ENCODE measurements at regions not wholly inside any gene's neighbourhood (a gene's known extent, or its start where the extent isn't known, plus 50 kb on each side); places are given as distances from the start of the nearest gene placed in this dataset.
"Not testable (repeated sequence)": the region's sequence is repeated elsewhere in the genome, so short reads cannot be mapped to it uniquely, and the experiment has no call there.

GRCh38 chr5:60494144-60494543 lies 205.8 kb downstream of the DEPDC1B start:
- H3K36me3 Mint-ChIP-seq (ENCODE audit: unreplicated experiment): no peaks in the 10 kb centered on the region
- no peak for DNase-seq
- H3K4me3 Mint-ChIP-seq (ENCODE audit: unreplicated experiment): no peak overlapping the region
- H3K27me3 Mint-ChIP-seq (ENCODE audit: unreplicated experiment): peaks cover 2% of the 10 kb centered on the region
- H3K27ac Mint-ChIP-seq (ENCODE audit: unreplicated experiment): no peak overlapping the region
- H3K4me1 Mint-ChIP-seq (ENCODE audit: low read depth, unreplicated experiment): no peaks in the 10 kb centered on the region
- TF ChIP-seq CTCF (IDR thresholded peaks at IDR 0.05; ENCODE audit: partially characterized antibody, unreplicated experiment): no peak
- H3K9me3 Mint-ChIP-seq (ENCODE audit: unreplicated experiment): no peaks in the 10 kb centered on the region

GRCh38 chr5:60493372-60493771 lies 206.6 kb downstream of the DEPDC1B start:
- Mint-ChIP-seq H3K27me3 (ENCODE audit: unreplicated experiment) (no peaks in the 10 kb centered on the region), H3K4me3 (ENCODE audit: unreplicated experiment) (no peak overlapping the region), H3K4me1 (ENCODE audit: low read depth, unreplicated experiment) (no peaks in the 10 kb centered on the region), H3K9me3 (ENCODE audit: unreplicated experiment) (peaks cover 2% of the 10 kb centered on the region), H3K27ac (ENCODE audit: unreplicated experiment) (no peak overlapping the region), H3K36me3 (ENCODE audit: unreplicated experiment) (no peaks in the 10 kb centered on the region)
- DNase-seq: no peak
- TF ChIP-seq CTCF (IDR thresholded peaks at IDR 0.05; ENCODE audit: partially characterized antibody, unreplicated experiment): no peak

DNA sequence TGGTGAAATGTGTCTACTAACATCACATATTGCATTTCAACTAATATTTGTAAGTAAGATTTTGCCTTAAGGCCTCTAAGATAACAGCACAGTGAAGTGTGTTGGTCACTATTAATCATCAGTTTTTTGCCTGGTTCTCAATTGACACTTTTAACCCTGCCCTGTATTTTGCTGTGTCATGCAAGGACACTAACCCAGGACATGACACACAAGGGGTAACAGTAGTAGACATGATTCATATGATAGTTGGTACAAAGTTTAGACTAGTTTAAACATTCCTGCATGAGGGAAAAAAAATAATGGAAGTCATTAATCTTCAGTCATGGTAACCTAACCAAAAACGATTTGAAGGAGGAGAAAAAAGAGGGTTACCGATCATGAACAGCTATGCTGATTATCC lies 207.0 kb downstream of the DEPDC1B start:
- Mint-ChIP-seq H3K36me3 (ENCODE audit: unreplicated experiment) (no peaks in the 10 kb centered on the region), H3K4me1 (ENCODE audit: low read depth, unreplicated experiment) (no peaks in the 10 kb centered on the region), H3K27ac (ENCODE audit: unreplicated experiment) (no peak overlapping the region), H3K9me3 (ENCODE audit: unreplicated experiment) (peaks cover 2% of the 10 kb centered on the region), H3K4me3 (ENCODE audit: unreplicated experiment) (no peak overlapping the region), H3K27me3 (ENCODE audit: unreplicated experiment) (no peaks in the 10 kb centered on the region)
- no peak for DNase-seq
- no peak for TF ChIP-seq CTCF (IDR thresholded peaks at IDR 0.05; ENCODE audit: partially characterized antibody, unreplicated experiment)

- not testable (repeated sequence) for H3K36me3 Mint-ChIP-seq (ENCODE audit: unreplicated experiment)
Measured at GRCh38 chr5:60492358-60492757, 207.6 kb downstream of the DEPDC1B start.

GRCh38 chr5:60490597-60491166 lies 209.3 kb downstream of the DEPDC1B start:
- no peak overlapping the region for H3K27ac Mint-ChIP-seq (ENCODE audit: unreplicated experiment)
- no peaks in the 10 kb centered on the region for H3K36me3 Mint-ChIP-seq (ENCODE audit: unreplicated experiment)
- no peaks in the 10 kb centered on the region for H3K4me1 Mint-ChIP-seq (ENCODE audit: low read depth, unreplicated experiment)
- no peak overlapping the region for H3K4me3 Mint-ChIP-seq (ENCODE audit: unreplicated experiment)
- peaks cover 2% of the 10 kb centered on the region for H3K9me3 Mint-ChIP-seq (ENCODE audit: unreplicated experiment)
- DNase-seq: no peak
- TF ChIP-seq CTCF (IDR thresholded peaks at IDR 0.05; ENCODE audit: partially characterized antibody, unreplicated experiment): no peak
- no peaks in the 10 kb centered on the region for H3K27me3 Mint-ChIP-seq (ENCODE audit: unreplicated experiment)

More at GRCh38 chr5:60492358-60492757, 207.6 kb downstream of the DEPDC1B start:
- not testable (repeated sequence) for H3K9me3 Mint-ChIP-seq (ENCODE audit: unreplicated experiment); H3K4me3 Mint-ChIP-seq (ENCODE audit: unreplicated experiment); H3K27me3 Mint-ChIP-seq (ENCODE audit: unreplicated experiment); H3K4me1 Mint-ChIP-seq (ENCODE audit: low read depth, unreplicated experiment); DNase-seq; H3K27ac Mint-ChIP-seq (ENCODE audit: unreplicated experiment)

Data from glutamatergic neuron (in vitro differentiated cells).